ENCODE measurements at regions not wholly inside any gene's neighbourhood (a gene's known extent, or its start where the extent isn't known, plus 50 kb on each side); places are given as distances from the start of the nearest gene placed in this dataset.

- TF ChIP-seq CTCF (IDR thresholded peaks at IDR 0.05; ENCODE audit: control extremely low read depth in 1 of 3, insufficient read depth in 1 of 3, low read depth in 1 of 3, low read length in 3 of 3), result no peak
- no peak for TF ChIP-seq EP300 (IDR thresholded peaks at IDR 0.05; ENCODE audit: borderline replicate concordance in 1 of 2, low read depth in 2 of 2, low read length in 2 of 2)
- no peak for TF ChIP-seq POLR2A (IDR thresholded peaks at IDR 0.05; ENCODE audit: control extremely low read depth in 1 of 2, low read depth in 2 of 2, low read length in 2 of 2)
- TF ChIP-seq EZH2 (IDR thresholded peaks at IDR 0.05; ENCODE audit: low read depth, low read length, severe bottlenecking), result no peak
- TF ChIP-seq HDAC2 (IDR thresholded peaks at IDR 0.05; ENCODE audit: borderline replicate concordance in 1 of 2, low read depth in 2 of 2, low read length in 2 of 2), result no peak
- TF ChIP-seq RNF2 (IDR thresholded peaks at IDR 0.05; ENCODE audit: borderline replicate concordance, low read depth, low read length, missing control alignments, poor library complexity, severe bottlenecking), result no peak
- no peak for TF ChIP-seq JUND (IDR thresholded peaks at IDR 0.05; ENCODE audit: low read length)
- no peak for TF ChIP-seq SUZ12 (IDR thresholded peaks at IDR 0.05; ENCODE audit: low read length)
- no peak for TF ChIP-seq E2F6 (IDR thresholded peaks at IDR 0.05)
These were observed 633.5 kb upstream of the AMELY start for GRCh38 chrY:7545060-7545459.

All from H1 (cell line).